Neural progenitor cell (in vitro differentiated cells): ENCODE measurements at regions not wholly inside any gene's neighbourhood (a gene's known extent, or its start where the extent isn't known, plus 50 kb on each side); places are given as distances from the start of the nearest gene placed in this dataset.

Experiments used
- DNase-seq: peaks from one replicate; pipeline ENCODE4 v3.0.0-alpha.2; 2016; ENCODE audit warnings: low spot score
- H2AFZ ChIP-seq: fragments of 200-600 bp; sonication (generic); replicated peaks from 2 replicates; pipeline ENCODE4 v1.6.1; 2016; ENCODE audit warnings: antibody characterized with exemption
- H3F3A ChIP-seq: fragments of 200-600 bp; sonication (generic); 2 replicates; pipeline ENCODE4 v1.6.1; 2016; ENCODE audit warnings: antibody characterized with exemption, low read depth
- H3K27ac ChIP-seq: fragments of 200-600 bp; sonication (generic); 2 replicates; pipeline ENCODE4 v1.5.1; 2016; ENCODE audit warnings: mild to moderate bottlenecking
- H3K27me3 ChIP-seq: fragments of 200-600 bp; sonication (generic); 2 replicates; pipeline ENCODE4 v1.6.1; 2016; ENCODE audit warnings: mild to moderate bottlenecking, moderate library complexity
- H3K36me3 ChIP-seq: fragments of 200-600 bp; sonication (generic); 2 replicates; pipeline ENCODE4 v1.5.1; 2016
- H3K4me1 ChIP-seq: fragments of 200-600 bp; sonication (generic); 2 replicates; pipeline ENCODE4 v1.6.1; 2016; ENCODE audit warnings: mixed run types
- H3K4me2 ChIP-seq: fragments of 200-600 bp; sonication (generic); 2 replicates; pipeline ENCODE4 v1.6.1; 2016
- H3K4me3 ChIP-seq: fragments of 200-600 bp; sonication (generic); 2 replicates; pipeline ENCODE4 v1.5.1; 2016
- H3K79me2 ChIP-seq: fragments of 200-600 bp; sonication (generic); 2 replicates; pipeline ENCODE4 v1.6.1; 2016; ENCODE audit warnings: low read depth
- H3K9ac ChIP-seq: fragments of 200-600 bp; sonication (generic); 2 replicates; pipeline ENCODE4 v1.6.1; 2016
- H3K9me3 ChIP-seq: fragments of 200-600 bp; sonication (generic); 2 replicates; pipeline ENCODE4 v1.5.1; 2016; ENCODE audit warnings: low read depth
- H4K20me1 ChIP-seq: fragments of 200-600 bp; sonication (generic); 2 replicates; pipeline ENCODE4 v1.6.1; 2016; ENCODE audit warnings: low read depth
- H3K27ac Mint-ChIP-seq: 3 replicates; pipeline ENCODE4 v1.8.0; 2021; ENCODE audit warnings: mixed read lengths
- H3K27me3 Mint-ChIP-seq: 2 replicates; pipeline ENCODE4 v1.8.0; 2022; ENCODE audit warnings: low read depth, mild to moderate bottlenecking, inconsistent platforms, moderate library complexity, mixed read lengths; ENCODE audit not compliant: insufficient read depth
- H3K36me3 Mint-ChIP-seq: 3 replicates; pipeline ENCODE4 v1.8.0; 2021; ENCODE audit warnings: mixed read lengths
- H3K4me1 Mint-ChIP-seq: 3 replicates; pipeline ENCODE4 v1.8.0; 2021; ENCODE audit warnings: mixed read lengths
- H3K4me3 Mint-ChIP-seq: 3 replicates; pipeline ENCODE4 v1.8.0; 2021; ENCODE audit warnings: mild to moderate bottlenecking, moderate library complexity, mixed read lengths
- H3K9me3 Mint-ChIP-seq: 3 replicates; pipeline ENCODE4 v1.8.0; 2020; ENCODE audit warnings: mixed read lengths
- EZH2 ChIP-seq: fragments of 200-600 bp; sonication (generic); IDR thresholded peaks from 2 replicates; pipeline ENCODE4 v1.6.1; 2017; ENCODE audit warnings: antibody characterized with exemption, mild to moderate bottlenecking, moderate library complexity
- EZH2phosphoT487 ChIP-seq: fragments of 200-600 bp; sonication (generic); IDR thresholded peaks from 2 replicates; pipeline ENCODE4 v1.6.1; 2017; ENCODE audit warnings: antibody characterized with exemption
- TF ChIP-seq, protein P1 (sequence below): fragments of 200-600 bp; sonication (generic); IDR thresholded peaks from 2 replicates; pipeline ENCODE4 v1.5.1; 2017; ENCODE audit warnings: antibody characterized with exemption, mild to moderate bottlenecking

- H3K4me1 ChIP-seq: no peaks in the 10 kb centered on the region
- Mint-ChIP-seq H3K4me3 (no peak overlapping the region), H3K4me1 (no peaks in the 10 kb centered on the region), H3K36me3 (no peaks in the 10 kb centered on the region), H3K27me3 (peaks cover 5% of the 10 kb centered on the region), H3K9me3 (peaks cover 4% of the 10 kb centered on the region), H3K27ac (no peak overlapping the region)
- no peaks in the 10 kb centered on the region for H3K79me2 ChIP-seq
- no peak for DNase-seq
- no peak overlapping the region for H3K4me2 ChIP-seq
- no peak overlapping the region for H3K9ac ChIP-seq
- H4K20me1 ChIP-seq: no peaks in the 10 kb centered on the region
- no peaks in the 10 kb centered on the region for H3K9me3 ChIP-seq
- H3F3A ChIP-seq: no peaks in the 10 kb centered on the region
- no peaks in the 10 kb centered on the region for H3K36me3 ChIP-seq
- no peak overlapping the region for H3K27ac ChIP-seq
- no peaks in the 10 kb centered on the region for H3K27me3 ChIP-seq
- no peak overlapping the region for H2AFZ ChIP-seq
- no peak overlapping the region for H3K4me3 ChIP-seq
- TF ChIP-seq EZH2 (no peak), EZH2phosphoT487 (no peak)
- TF ChIP-seq, protein P1, sequence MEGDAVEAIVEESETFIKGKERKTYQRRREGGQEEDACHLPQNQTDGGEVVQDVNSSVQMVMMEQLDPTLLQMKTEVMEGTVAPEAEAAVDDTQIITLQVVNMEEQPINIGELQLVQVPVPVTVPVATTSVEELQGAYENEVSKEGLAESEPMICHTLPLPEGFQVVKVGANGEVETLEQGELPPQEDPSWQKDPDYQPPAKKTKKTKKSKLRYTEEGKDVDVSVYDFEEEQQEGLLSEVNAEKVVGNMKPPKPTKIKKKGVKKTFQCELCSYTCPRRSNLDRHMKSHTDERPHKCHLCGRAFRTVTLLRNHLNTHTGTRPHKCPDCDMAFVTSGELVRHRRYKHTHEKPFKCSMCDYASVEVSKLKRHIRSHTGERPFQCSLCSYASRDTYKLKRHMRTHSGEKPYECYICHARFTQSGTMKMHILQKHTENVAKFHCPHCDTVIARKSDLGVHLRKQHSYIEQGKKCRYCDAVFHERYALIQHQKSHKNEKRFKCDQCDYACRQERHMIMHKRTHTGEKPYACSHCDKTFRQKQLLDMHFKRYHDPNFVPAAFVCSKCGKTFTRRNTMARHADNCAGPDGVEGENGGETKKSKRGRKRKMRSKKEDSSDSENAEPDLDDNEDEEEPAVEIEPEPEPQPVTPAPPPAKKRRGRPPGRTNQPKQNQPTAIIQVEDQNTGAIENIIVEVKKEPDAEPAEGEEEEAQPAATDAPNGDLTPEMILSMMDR: no peak
These were observed 155.7 kb upstream of the LEF1 start for GRCh38 chr4:108324450-108324849.

DNA sequence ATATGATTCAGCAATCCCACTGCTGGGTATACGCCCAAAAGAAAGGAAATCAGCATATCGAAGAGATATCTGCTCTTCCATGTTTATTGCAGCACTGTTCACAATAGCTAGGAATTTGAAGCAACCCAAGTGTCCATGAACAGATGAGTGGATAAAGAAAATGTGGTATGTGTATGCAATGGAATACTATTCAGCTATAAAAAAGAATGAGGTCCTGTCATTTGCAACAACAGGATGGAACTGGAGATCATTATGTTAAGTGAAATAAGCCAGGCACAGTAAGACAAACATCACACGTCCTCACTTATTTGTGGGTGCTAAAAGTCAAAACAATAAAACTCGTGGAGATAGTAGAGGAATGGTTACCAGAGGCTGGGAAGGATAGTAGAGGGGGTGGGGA is 153.8 kb upstream of the LEF1 start:
- no peaks in the 10 kb centered on the region for H3K4me1 Mint-ChIP-seq
- TF ChIP-seq, protein P1: no peak
- Histone ChIP-seq H3K27me3 (no peaks in the 10 kb centered on the region), H2AFZ (no peak overlapping the region), H3K27ac (no peak overlapping the region), H3F3A (no peaks in the 10 kb centered on the region), H3K79me2 (no peaks in the 10 kb centered on the region), H3K4me1 (no peaks in the 10 kb centered on the region), H4K20me1 (no peaks in the 10 kb centered on the region), H3K9me3 (no peaks in the 10 kb centered on the region), H3K36me3 (no peaks in the 10 kb centered on the region), H3K4me3 (no peak overlapping the region), H3K4me2 (no peak overlapping the region), H3K9ac (no peak overlapping the region)
- no peak overlapping the region for H3K4me3 Mint-ChIP-seq
- no peak overlapping the region for H3K27ac Mint-ChIP-seq
- no peak for DNase-seq
- H3K9me3 Mint-ChIP-seq: peaks cover 4% of the 10 kb centered on the region
- no peaks in the 10 kb centered on the region for H3K36me3 Mint-ChIP-seq
- peaks cover 5% of the 10 kb centered on the region for H3K27me3 Mint-ChIP-seq

DNA sequence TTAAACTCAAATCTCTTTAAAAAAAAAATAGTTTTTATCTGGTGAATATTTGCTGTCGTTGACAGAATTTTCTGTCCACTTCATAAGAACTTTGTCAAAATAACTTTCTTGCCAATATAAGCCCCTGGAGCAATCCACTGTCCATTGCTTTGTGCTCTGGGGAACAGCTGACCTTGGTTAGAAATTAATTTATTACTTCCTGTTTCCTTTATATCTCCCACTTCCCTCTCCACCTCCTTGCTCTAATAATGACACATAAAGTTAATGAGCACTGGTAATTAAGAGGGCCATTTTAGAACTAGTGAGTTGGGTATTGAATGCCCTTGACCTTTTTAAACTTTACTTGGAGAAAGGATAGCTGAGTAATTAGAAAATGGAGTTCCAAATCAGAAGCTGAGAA is 151.3 kb upstream of the LEF1 start:
- H3K4me1 ChIP-seq: no peaks in the 10 kb centered on the region
- H3K27me3 Mint-ChIP-seq: peaks cover 6% of the 10 kb centered on the region
- H3K36me3 ChIP-seq: no peaks in the 10 kb centered on the region
- H3K36me3 Mint-ChIP-seq: no peaks in the 10 kb centered on the region
- H3K79me2 ChIP-seq: no peaks in the 10 kb centered on the region
- no peak for DNase-seq
- no peak overlapping the region for H3K9ac ChIP-seq
- no peaks in the 10 kb centered on the region for H3K9me3 ChIP-seq
- H3K27ac Mint-ChIP-seq: no peak overlapping the region
- TF ChIP-seq, protein P1: no peak
- TF ChIP-seq EZH2: no peak
- no peaks in the 10 kb centered on the region for H3K27me3 ChIP-seq
- H3K27ac ChIP-seq: no peak overlapping the region
- no peaks in the 10 kb centered on the region for H3F3A ChIP-seq
- no peak overlapping the region for H3K4me3 ChIP-seq
- H4K20me1 ChIP-seq: no peaks in the 10 kb centered on the region
- H3K4me3 Mint-ChIP-seq: no peak overlapping the region
- H3K4me2 ChIP-seq: no peak overlapping the region
- no peaks in the 10 kb centered on the region for H3K4me1 Mint-ChIP-seq
- peaks cover 4% of the 10 kb centered on the region for H3K9me3 Mint-ChIP-seq
- peak overlapping the region; percentile 10 for H2AFZ ChIP-seq

DNA sequence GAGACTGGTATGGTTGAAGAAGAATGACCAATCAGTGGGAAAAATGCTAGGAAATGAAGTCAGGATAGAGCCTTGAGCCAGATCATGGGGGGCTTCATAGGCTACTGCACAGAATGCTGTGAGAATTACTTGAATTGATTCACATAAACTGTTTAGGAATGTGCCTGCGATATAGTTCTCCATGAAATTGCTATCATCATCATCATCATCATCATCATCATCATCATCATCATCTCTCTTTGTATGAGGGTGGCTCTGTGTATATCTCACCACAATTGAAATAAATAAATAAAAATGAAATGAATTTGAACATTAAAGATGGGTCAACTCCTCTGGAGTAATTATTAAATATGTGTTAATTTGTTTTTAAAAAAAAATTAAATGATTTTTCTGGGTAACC is 148.6 kb upstream of the LEF1 start:
- H3K27ac Mint-ChIP-seq: no peak overlapping the region
- TF ChIP-seq EZH2: no peak
- TF ChIP-seq EZH2phosphoT487: no peak
- TF ChIP-seq, protein P1: no peak
- H3K27ac ChIP-seq: no peak overlapping the region
- H3K79me2 ChIP-seq: no peaks in the 10 kb centered on the region
- no peaks in the 10 kb centered on the region for H3F3A ChIP-seq
- no peaks in the 10 kb centered on the region for H3K27me3 ChIP-seq
- DNase-seq: no peak
- H3K4me2 ChIP-seq: no peak overlapping the region
- no peak overlapping the region for H3K4me3 Mint-ChIP-seq
- H3K9me3 Mint-ChIP-seq: no peaks in the 10 kb centered on the region
- no peaks in the 10 kb centered on the region for H3K4me1 ChIP-seq
- H3K9me3 ChIP-seq: no peaks in the 10 kb centered on the region
- no peak overlapping the region for H3K4me3 ChIP-seq
- no peaks in the 10 kb centered on the region for H4K20me1 ChIP-seq
- no peaks in the 10 kb centered on the region for H3K36me3 ChIP-seq
- no peak overlapping the region for H2AFZ ChIP-seq
- H3K27me3 Mint-ChIP-seq: peaks cover 7% of the 10 kb centered on the region
- H3K9ac ChIP-seq: no peak overlapping the region
- no peaks in the 10 kb centered on the region for H3K36me3 Mint-ChIP-seq
- H3K4me1 Mint-ChIP-seq: no peaks in the 10 kb centered on the region
